Progenitor cell of endocrine pancreas (in vitro differentiated cells): ENCODE measurements at regions not wholly inside any gene's neighbourhood (a gene's known extent, or its start where the extent isn't known, plus 50 kb on each side); places are given as distances from the start of the nearest gene placed in this dataset.
"Not testable (repeated sequence)": the region's sequence is repeated elsewhere in the genome, so short reads cannot be mapped to it uniquely, and the experiment has no call there.

Experiments
- DNase-seq: peaks from one replicate; pipeline ENCODE4 v3.0.0; 2021; ENCODE audit warnings: low spot score; ENCODE audit not compliant: unreplicated experiment
- H3K27ac Mint-ChIP-seq: 2 replicates; pipeline ENCODE4 v1.8.0; 2021; ENCODE audit warnings: mild to moderate bottlenecking, moderate library complexity, mixed read lengths
- H3K27me3 Mint-ChIP-seq: 2 replicates; pipeline ENCODE4 v1.8.0; 2021; ENCODE audit warnings: mixed read lengths
- H3K36me3 Mint-ChIP-seq: 2 replicates; pipeline ENCODE4 v1.8.0; 2022; ENCODE audit warnings: mixed read lengths; ENCODE audit not compliant: insufficient read depth
- H3K4me1 Mint-ChIP-seq: 2 replicates; pipeline ENCODE4 v1.8.0; 2021; ENCODE audit warnings: low read depth, mixed read lengths
- H3K4me3 Mint-ChIP-seq: 2 replicates; pipeline ENCODE4 v1.8.0; 2021; ENCODE audit warnings: low read depth, mild to moderate bottlenecking, moderate library complexity, mixed read lengths
- H3K9me3 Mint-ChIP-seq: 2 replicates; pipeline ENCODE4 v1.8.0; 2021; ENCODE audit warnings: low read depth, mixed read lengths
- CTCF ChIP-seq: fragments of 200-600 bp; sonication (generic); IDR thresholded peaks from one replicate; pipeline ENCODE4 v1.5.0; 2021; ENCODE audit warnings: antibody characterized with exemption, mild to moderate bottlenecking; ENCODE audit not compliant: unreplicated experiment

- peaks cover 8% of the 10 kb centered on the region for H3K9me3 Mint-ChIP-seq
- DNase-seq = no peak
- H3K36me3 Mint-ChIP-seq = peaks cover 3% of the 10 kb centered on the region
- TF ChIP-seq CTCF = no peak
- no peaks in the 10 kb centered on the region for H3K27me3 Mint-ChIP-seq
- peaks cover 14% of the 10 kb centered on the region for H3K4me1 Mint-ChIP-seq
- no peak overlapping the region for H3K27ac Mint-ChIP-seq
- H3K4me3 Mint-ChIP-seq = no peak overlapping the region
These were observed 321.2 kb upstream of the SOX9 start for GRCh38 chr17:71799657-71800056.

- Mint-ChIP-seq H3K27ac (no peak overlapping the region), H3K4me3 (no peak overlapping the region)
These were observed 319.5 kb upstream of the SOX9 start for GRCh38 chr17:71801301-71801700.

GRCh38 chr17:71802663-71803062 is 318.2 kb upstream of the SOX9 start:
- no peak for TF ChIP-seq CTCF
- Mint-ChIP-seq H3K4me3 (no peak overlapping the region), H3K9me3 (peaks cover 10% of the 10 kb centered on the region), H3K27me3 (no peaks in the 10 kb centered on the region), H3K36me3 (peaks cover 6% of the 10 kb centered on the region), H3K4me1 (peaks cover 24% of the 10 kb centered on the region), H3K27ac (peak overlapping the region; percentile 90)
- no peak for DNase-seq

More at GRCh38 chr17:71801301-71801700, 319.5 kb upstream of the SOX9 start:
- DNase-seq = no peak
- peaks cover 24% of the 10 kb centered on the region for H3K4me1 Mint-ChIP-seq
- no peak for TF ChIP-seq CTCF
- peaks cover 6% of the 10 kb centered on the region for H3K9me3 Mint-ChIP-seq
- no peaks in the 10 kb centered on the region for H3K27me3 Mint-ChIP-seq
- peaks cover 5% of the 10 kb centered on the region for H3K36me3 Mint-ChIP-seq

GRCh38 chr17:71803656-71804284 is 317.1 kb upstream of the SOX9 start:
- TF ChIP-seq CTCF = no peak
- peaks cover 24% of the 10 kb centered on the region for H3K4me1 Mint-ChIP-seq
- no peak for DNase-seq
- no peak overlapping the region for H3K4me3 Mint-ChIP-seq
- H3K9me3 Mint-ChIP-seq = peaks cover 11% of the 10 kb centered on the region
- peak overlapping the region; percentile 90 for H3K27ac Mint-ChIP-seq
- H3K27me3 Mint-ChIP-seq = no peaks in the 10 kb centered on the region
- peaks cover 7% of the 10 kb centered on the region for H3K36me3 Mint-ChIP-seq

- H3K27me3 Mint-ChIP-seq = no peaks in the 10 kb centered on the region
- H3K4me3 Mint-ChIP-seq = no peak overlapping the region
- peaks cover 12% of the 10 kb centered on the region for H3K36me3 Mint-ChIP-seq
- DNase-seq = no peak
- no peak for TF ChIP-seq CTCF
- H3K27ac Mint-ChIP-seq = no peak overlapping the region
- peaks cover 24% of the 10 kb centered on the region for H3K9me3 Mint-ChIP-seq
- peaks cover 9% of the 10 kb centered on the region for H3K4me1 Mint-ChIP-seq
These were observed 311.3 kb upstream of the SOX9 start for GRCh38 chr17:71809537-71809936.

- peaks cover 15% of the 10 kb centered on the region for H3K9me3 Mint-ChIP-seq
- DNase-seq, H3K27ac Mint-ChIP-seq, H3K4me1 Mint-ChIP-seq, H3K4me3 Mint-ChIP-seq, H3K27me3 Mint-ChIP-seq, H3K36me3 Mint-ChIP-seq: not testable (repeated sequence)
These were observed 307.0 kb upstream of the SOX9 start for GRCh38 chr17:71813861-71814260.
